HG02981 (cell line): ENCODE measurements at regions not wholly inside any gene's neighbourhood (a gene's known extent, or its start where the extent isn't known, plus 50 kb on each side); places are given as distances from the start of the nearest gene placed in this dataset.
"Not testable (repeated sequence)": the region's sequence is repeated elsewhere in the genome, so short reads cannot be mapped to it uniquely, and the experiment has no call there.

Experiments used
- ATAC-seq: cut with Tn5 transposase; IDR thresholded peaks from one replicate; pipeline ENCODE4 v1.9.1; 2021; ENCODE audit warnings: mild to moderate bottlenecking, moderate library complexity; ENCODE audit not compliant: unreplicated experiment

DNA sequence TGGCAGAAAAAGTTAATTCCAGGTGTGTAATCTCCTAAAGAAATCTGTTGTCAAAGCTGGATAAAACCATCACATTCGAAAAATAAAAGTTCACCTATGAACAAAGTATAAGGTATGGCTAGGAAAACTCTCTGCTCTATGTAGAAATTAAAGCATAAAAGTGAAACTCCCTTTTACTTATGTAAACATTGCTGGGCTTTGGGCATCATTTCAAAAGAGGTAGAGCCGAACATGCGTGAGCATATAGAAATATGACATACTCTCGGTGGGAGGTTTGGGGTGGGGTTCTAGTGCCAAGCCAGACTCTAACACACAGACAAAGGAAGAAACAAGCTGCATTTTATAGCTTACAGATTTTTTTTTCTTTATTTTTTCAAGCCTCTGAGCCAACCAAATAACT, 306.8 kb upstream of the ATP11B start:
- ATAC-seq: no peak

DNA sequence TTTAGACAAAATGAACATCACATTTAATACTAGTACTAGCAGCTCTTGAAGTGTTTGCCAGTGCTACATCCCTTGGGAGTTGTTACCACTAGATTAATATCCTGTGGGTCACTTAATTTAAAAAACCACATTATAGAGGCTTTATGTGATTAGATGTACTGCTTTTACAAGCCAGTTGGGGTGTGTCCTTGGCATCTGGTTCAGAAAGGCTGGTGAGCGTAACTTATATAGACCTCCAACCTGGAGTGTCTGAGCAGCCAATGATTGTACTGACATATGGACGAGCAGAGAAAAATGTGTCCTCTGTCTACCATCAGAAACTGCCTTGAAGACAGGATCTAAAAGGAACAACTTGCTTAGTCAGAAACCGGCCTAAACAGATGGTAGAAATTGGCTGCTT, 306.2 kb upstream of the ATP11B start:
- ATAC-seq: no peak

DNA sequence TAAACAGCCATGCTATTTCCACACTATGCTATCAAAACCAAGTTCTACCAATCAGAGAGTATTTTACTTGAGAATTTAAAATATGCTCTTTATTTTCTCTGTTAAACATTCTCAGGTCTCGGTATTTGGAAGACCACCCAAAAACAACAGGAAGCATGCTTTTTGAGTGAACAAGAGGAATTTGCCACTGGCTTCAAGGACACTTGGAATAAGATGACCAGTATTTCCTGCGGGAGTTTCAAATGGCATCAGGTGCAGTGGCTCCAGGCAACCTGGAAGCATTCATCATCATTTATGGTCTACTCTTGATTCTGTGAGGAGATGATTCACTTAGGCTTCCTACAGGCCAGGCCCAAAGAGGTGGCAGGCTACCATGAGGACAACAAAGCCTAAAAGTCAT, 305.7 kb upstream of the ATP11B start:
- ATAC-seq: no peak

DNA sequence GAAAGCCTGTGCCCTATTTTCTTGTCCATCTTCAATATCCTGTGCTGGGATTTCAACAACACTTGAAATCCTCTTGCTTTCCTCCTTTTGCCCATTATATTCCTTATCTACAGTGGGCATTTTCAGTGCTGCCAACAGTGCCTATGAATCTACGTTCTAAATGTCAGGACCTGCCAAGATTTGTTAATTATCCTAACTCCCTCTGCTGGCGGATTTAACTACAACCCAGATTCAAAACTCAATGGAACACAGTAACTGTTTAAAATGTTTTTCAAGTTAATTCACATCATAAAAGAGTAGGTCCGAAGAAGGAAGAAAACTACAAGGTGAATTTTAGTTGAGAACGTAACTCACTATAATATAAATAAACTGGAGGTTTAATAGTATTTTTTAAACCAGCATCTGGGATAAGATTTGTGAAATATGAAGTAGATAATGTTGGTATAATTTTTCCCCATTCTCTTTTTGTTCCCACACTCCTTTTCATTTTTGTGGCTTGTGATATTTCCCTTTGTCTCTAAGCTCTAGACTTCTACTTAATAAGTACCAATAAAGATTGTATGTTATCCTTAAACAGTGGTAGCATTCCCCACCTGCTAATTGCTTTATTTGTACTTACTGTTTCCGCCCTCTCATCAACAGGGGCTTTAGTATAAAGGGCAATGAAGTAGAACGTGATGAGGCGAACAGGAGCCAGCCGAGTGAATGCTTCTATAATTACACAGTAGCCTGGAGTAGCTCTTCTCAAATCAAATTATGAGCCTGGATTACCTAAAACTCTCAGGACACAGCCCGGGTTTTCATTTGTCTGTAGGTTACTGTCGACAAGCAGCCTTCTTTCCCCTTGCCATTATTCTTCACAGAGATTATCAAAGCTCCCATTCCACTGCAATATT, 302.5 kb upstream of the ATP11B start:
- ATAC-seq: no peak

DNA sequence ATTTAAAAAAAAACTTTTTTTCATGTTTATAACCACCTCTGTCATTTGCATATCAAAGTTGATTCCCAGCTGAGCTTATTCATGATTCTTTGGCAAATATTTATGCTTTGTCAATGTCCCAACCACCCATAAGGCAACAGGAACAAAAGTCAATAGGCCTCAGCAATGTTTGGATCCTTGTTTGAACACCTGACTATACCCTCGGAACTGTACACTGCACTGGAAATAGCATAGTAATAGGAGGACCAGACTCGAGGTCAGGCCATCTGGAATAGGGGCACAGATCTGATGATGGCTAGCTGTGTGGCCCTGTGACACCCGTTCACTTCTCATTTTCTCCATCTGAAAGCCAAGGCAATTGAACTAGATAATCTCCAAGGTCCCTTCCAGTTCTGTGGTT, 301.7 kb upstream of the ATP11B start:
- ATAC-seq: no peak

DNA sequence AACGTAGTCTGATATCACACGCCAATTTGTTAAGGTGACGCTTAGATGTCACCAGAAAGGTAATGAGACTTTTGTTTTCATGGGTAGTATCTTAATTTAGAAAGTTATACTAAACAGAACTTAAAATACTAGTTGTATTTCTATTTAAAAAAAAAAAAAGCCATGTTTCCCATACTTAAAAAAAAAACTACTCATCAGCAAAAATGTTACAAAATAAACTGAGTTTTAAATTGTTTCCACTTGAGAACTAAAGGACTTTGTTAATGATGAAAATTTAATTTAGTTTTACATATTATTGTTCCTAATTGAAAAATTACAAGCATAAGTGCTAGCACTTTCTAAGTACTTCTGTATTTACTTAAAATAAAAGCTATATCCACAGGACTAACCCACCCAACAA, 300.8 kb upstream of the ATP11B start:
- ATAC-seq: no peak

DNA sequence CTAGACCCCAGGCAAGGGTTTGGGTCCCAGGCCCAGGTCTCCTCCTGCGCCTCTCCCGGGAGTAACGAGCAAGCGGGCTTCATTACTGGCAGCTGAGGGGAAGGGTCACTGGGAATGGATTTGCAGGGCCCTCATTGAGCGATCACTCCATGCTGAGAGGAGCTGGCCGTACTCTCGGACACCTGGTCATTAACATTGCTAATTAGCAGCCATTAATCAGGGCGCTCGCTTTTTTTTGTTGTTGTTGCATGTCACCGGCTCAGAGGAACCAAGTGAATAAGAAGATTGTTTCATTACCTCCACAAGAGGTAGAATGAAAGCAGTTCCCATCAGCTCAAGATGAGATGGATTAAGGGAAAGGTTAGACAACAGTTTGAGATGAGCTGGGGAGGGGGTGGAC, 293.0 kb upstream of the ATP11B start:
- no peak for ATAC-seq

DNA sequence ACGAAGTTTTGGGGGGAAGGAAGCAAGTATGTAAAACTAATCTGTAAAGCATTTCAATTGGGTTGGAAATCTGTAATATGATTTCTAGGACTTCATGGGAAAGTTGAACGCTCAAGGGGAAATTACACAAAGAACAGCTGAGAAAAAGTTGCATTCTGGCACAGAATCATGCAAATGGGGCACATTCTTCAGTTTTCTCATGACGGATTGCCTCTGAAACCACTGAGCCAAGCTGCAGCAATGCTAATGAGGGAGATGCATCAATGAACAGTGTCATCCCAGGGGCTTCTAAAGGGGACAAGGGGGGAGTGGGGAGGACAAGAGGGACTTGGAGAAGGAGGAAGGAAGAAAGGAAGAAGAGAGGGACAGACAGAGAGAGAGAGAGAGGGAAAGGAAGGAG, 291.4 kb upstream of the ATP11B start:
- no peak for ATAC-seq

DNA sequence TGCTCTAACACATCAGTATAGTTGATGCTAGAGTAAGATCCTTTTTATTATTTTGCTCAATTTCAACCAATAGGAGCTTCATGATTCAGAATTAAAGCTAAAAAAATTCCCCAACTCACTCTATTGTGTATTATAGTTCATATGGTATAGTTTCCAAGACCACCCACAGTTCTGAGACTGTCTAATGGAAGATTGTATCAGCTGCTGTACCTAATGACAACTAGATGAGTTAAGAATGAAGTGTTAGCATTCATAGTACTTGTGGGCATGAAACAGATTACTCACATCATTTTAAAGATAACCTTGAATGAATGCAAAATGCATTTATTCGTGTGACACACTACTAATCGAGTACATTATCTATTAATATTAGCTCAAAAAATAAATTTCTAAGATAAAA, 289.9 kb upstream of the ATP11B start:
- no peak for ATAC-seq

DNA sequence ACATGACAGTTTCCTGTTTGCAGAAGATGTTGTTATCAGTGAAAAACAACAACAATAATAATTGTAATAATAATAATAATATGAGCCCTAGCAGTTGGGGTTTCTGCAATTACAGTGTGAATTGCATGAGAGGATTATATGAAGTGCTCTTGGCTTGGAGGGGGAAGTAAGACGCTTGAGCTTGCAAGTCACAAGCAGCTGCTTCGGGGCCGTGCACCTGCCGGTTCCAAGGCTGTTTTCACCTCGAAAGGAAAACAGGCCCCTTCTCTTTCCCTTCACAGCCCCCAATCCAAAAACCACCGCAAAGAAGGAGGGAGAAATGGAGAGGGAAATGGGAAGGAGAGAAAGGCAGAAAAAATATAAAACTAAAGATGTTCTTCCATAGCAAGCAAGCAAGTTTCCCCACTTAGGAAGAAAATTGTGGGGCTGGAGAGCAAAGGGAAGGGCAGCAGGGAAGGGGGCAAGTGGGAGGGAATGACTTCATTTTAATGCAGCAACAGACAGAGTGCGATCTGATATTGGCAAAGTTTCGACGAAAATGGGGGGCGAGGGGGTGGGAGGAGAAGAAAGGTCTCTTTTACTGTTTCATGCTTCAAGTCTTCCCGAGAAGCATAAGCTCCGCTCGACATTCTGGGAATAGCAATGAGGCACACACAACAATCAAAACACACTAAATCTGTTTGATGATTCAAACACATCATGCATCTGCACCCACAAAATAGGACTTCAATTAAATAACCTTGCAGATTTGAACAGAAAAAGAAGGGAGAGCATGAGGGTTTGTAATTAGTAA, 284.2 kb upstream of the ATP11B start:
- no peak for ATAC-seq

DNA sequence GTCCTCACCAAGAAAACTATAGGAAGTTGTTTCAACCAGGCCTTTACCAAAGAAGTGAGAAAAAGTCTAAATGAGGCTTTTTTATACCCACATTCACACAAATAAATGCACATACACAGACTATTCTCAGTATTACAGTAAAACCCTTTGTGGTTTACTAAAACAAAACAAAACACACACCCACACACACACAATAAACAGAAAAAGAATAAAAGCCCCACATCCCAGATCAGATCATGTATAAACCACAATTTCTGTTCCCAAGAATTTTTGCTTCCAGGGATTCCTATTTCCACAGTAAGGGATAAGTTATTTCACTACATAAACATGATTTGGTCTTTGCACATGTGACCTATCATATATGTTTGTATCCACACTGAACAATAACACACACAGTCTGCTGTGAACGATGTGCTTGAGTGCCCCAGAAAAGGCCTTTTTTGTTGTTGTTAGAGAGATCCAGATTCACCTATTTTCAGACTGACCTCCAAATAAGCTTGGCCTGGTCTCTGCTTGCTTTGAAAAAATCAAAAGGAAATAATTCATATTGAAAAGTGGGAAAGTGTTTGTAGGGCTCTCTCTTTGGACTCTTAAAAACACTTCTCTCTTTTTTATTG, 283.4 kb upstream of the ATP11B start:
- no peak for ATAC-seq

DNA sequence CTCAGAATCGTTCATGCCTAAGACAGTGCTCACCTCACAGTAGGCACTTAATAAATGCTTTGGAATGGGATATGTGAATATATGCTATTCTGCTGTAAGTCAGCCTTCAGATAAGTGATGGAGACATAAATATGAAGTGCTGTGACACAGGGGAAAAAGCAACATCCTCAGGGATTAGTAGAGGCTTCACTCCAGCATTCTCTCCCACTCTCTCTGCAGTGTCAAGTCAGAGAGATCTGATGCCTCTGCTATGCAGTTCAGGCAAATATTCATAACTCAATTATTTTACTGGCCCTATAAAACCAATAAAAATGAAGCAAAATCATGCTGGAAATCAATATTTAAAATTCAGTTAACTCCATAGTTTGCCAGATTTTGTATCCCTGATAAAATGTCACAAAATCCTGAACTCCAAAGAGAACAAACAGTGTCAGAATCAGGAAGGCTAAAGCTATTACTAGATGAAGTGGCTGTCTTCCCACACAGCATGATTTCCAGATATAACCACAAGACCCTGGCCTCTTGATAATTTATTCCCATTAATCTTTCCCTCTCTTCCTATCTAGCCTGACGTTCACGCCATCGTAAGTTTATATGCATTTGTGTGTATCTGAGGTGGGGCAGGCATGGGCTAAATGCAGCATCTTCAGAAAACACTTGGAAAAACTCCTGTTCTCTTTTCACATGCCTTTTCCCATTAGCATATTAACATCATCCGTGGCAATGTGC, 278.9 kb upstream of the ATP11B start:
- no peak for ATAC-seq

DNA sequence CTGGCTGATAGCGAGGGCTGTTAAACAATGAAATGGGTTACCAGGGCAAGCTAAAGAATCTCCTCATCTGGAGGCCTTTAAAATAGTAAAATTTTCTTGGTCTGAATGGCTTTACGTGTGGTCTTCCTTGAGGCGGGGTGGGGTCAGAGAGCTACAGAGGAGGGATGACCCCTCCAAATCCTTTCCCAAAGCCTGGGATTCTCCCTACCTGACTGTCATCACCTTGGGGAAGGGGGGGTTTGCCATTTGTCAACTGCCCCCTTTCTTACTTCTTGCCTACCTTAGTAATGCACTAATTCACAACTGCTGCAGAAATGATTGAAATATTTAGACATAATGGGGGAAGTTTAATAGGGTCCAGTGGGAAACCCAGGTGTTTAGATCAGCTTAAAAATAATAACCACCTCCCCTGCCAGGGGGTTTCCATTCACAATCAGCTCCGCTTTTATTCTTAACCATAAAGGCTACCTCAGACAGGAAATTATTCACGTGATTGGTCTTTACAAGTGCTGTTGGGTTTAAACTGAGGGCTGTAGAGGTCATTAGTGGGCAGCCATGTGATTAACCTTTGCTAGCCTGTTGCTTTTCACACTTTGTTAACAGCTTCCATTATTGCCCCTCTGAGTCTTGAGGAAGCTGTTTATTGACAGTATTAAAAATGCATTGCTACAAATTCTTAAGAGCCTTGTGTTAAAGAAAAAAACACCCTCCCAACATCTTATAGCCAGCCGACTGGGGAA, 276.5 kb upstream of the ATP11B start:
- no peak for ATAC-seq

DNA sequence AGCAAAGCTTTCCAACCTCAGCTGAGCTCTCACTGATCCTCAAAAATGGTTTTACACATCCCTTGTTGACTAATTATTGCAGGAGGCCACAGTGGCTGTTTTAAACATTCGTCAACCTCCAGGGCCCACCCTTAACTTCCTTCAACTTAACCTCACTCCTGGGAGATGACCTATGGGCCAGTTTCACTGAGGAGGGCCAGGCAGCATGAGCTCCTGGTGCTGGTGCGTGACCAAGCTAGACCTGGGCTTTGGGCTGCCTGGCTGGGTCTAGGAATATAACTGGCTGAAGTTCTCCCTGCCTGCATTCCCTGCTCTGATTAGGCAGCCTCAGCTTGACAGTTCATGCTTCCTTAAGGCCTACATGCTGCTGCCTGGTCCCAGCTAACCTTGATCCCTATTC, 273.7 kb upstream of the ATP11B start:
- no peak for ATAC-seq

DNA sequence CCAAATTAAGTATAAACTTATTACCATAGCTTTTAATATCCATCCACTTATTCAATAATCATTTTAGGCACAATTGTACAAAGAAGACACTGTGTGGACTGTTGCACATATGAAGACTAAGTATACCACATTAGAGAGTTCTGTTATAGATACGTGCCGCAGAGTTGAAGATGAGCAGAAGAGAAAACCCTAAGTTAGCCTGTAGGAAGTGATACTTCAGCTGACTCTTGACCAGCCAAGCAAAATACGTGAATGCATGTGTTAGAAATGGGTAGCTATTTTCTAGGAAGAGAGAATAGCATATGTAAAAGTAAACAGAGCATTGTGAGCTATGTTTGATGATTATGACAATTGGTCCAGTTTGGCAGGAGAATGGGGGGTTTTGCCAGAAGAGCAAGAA, 272.0 kb upstream of the ATP11B start:
- ATAC-seq: no peak

DNA sequence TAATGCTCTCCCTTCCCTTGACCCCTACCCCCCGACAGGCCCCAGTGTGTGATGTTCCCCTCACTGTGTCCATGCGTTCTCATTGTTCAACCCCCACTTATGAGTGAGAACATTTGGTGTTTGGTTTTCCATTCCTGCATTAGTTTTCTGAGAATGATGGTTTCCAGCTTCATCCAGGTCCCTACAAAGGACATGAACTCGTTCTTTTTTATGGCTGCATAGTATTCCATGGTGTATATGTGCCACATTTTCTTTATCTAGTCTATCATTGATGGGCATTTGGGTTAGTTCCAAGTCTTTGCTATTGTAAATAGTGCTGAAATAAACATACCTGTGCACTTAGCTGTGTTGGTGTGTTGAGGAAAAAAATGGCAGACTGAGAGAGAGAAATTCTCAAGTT, 269.9 kb upstream of the ATP11B start:
- not testable (repeated sequence) for ATAC-seq

DNA sequence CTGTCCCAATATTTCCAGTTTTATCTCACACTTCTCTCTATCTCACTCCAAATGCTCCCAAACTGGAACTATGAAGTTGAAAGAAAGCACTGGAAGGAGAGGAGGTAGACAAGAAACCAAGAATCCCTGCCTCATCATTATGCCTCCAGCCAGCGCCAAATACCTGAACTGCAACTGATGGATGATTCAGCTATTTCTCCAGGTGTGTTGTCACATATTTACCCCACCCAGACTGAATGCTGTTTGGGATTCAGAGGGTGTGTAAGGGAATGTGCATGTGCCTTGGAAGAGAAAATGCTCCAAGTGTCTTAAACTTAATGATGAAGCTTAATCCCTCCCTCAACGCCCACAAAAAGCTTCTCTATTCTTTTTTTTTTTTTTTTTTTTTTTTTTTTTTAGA, 269.5 kb upstream of the ATP11B start:
- ATAC-seq: no peak

DNA sequence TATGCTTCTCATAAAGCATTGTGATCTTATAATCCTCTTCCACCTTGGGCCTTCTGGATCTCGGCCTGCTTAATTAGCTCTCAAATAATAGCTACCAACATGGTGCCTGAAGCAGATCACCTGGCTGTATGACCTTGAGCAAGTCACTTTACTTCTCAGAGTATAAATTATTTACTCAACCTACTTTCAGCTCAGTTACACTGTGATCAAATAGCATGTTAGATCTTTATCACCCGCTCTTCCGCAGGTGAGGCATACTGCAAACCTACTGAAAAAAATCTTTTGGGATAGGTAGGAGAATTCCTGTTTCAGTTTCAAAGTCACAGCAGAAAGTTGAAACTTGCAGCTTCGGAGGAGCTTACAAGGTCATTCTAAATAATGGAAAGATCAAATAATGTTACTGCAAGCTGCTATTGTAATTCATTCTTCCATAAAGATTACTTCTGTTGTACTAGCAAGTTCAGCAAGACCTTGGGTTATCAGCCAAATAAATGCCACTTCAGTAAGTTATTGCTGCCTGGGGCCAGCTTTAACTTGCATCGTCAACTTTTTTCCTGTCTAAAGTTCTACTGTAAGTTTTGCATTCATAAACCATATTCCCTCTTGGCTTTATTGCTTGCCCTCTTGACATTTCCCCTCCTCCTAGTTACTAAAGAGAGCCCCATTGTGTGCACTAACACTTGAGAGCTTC, 268.4 kb upstream of the ATP11B start:
- no peak for ATAC-seq

DNA sequence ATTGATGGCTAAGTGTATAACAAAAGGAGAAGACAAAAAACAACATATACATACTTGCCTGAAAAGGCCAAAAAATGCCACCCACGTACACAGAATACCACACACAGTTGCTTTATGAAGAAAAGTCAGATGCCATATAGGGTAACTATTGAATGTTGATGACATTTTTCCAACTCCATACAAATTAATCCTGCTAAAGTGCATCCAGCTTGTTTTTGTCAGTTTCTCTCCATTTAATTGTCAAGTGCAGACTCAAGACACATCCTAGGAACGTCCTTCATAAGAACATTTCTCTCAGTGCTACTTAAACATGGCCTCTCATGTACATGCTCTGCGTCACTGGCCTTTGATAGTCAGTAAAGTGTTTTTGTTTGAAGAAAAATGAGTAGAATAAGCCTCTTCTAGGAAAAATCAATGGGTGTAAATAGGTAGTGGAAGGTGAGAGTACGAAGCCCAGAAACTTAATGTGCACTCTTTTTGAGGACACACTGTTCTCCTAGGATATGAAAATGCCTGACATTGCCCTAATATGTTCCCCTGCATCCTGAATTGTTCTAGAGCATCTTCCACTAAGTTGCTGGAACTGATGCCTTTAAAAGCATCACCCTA, 267.4 kb upstream of the ATP11B start:
- no peak for ATAC-seq
